ENCODE measurements at regions not wholly inside any gene's neighbourhood (a gene's known extent, or its start where the extent isn't known, plus 50 kb on each side); places are given as distances from the start of the nearest gene placed in this dataset.

DNA sequence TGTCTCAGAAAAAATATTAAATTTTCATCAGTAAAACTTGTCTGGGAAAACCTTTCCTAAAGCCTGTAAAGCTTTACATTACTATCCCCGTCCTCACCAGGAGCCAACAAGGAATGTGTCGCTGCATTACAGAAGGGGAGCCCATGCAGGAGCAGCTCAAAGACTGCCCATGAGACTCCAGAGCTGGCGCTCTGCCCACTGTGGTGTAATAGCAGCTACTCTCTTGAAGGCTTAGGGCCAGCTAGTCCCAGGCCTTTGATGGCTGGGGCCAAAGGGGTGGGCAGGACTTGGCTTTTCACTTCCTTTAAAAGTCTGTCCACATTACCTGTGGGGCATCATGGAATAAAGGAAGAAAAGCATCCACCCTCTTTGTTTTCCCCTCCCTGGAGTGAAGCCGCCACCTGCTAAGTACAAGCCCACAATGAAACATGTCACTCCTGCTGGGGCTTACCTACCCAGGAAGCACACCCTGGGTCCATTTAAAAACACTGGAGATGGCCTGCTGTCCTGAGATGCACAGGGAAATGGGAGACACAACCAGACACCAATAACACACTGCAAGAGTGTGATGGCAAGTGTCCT is 150.7 kb downstream of the ADAMTS15 start:
- ATAC-seq (ENCODE audit: low read depth) = no peak
- TF ChIP-seq, protein P1, sequence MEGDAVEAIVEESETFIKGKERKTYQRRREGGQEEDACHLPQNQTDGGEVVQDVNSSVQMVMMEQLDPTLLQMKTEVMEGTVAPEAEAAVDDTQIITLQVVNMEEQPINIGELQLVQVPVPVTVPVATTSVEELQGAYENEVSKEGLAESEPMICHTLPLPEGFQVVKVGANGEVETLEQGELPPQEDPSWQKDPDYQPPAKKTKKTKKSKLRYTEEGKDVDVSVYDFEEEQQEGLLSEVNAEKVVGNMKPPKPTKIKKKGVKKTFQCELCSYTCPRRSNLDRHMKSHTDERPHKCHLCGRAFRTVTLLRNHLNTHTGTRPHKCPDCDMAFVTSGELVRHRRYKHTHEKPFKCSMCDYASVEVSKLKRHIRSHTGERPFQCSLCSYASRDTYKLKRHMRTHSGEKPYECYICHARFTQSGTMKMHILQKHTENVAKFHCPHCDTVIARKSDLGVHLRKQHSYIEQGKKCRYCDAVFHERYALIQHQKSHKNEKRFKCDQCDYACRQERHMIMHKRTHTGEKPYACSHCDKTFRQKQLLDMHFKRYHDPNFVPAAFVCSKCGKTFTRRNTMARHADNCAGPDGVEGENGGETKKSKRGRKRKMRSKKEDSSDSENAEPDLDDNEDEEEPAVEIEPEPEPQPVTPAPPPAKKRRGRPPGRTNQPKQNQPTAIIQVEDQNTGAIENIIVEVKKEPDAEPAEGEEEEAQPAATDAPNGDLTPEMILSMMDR (IDR thresholded peaks at IDR 0.05) = no peak
- H3K27ac Mint-ChIP-seq = no peak overlapping the region
- intact Hi-C loops (cut with micrococcal nuclease) = no loop called here
- no peaks in the 10 kb centered on the region for H3K4me1 Mint-ChIP-seq
- CTCF ChIA-PET = no interaction called here
- no peaks in the 10 kb centered on the region for H3K9me3 Mint-ChIP-seq
- H3K27me3 Mint-ChIP-seq = no peaks in the 10 kb centered on the region
- no peaks in the 10 kb centered on the region for H3K36me3 Mint-ChIP-seq (ENCODE audit: low read depth)
- no peak overlapping the region for H3K4me3 Mint-ChIP-seq
- POLR2A ChIA-PET = no interaction called here
- DNase-seq = no peak

DNA sequence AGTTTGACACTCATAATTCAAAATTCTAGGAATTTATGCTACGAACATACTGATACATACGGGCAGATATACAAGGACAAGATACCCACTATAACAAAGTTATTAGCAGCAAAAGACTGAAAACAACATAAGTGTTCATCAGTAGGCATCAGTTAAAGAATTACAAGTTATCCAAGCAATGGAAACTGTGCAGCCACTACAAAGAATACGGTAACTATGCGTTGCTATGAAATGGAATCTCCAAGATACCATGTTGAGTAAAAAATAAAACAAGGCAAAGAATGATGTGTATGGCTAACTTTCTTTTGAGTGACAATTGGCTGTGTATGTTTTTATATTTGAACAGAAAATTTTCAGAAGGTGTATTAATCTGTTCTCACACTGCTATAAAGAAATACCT is 151.7 kb downstream of the ADAMTS15 start:
- Mint-ChIP-seq H3K4me3 (no peak overlapping the region), H3K27me3 (no peaks in the 10 kb centered on the region), H3K4me1 (no peaks in the 10 kb centered on the region), H3K9me3 (no peaks in the 10 kb centered on the region), H3K27ac (no peak overlapping the region), H3K36me3 (ENCODE audit: low read depth) (no peaks in the 10 kb centered on the region)
- intact Hi-C loops (cut with micrococcal nuclease) = no loop called here
- POLR2A ChIA-PET = no interaction called here
- ATAC-seq (ENCODE audit: low read depth) (no peak), DNase-seq (no peak)
- TF ChIP-seq, protein P1 (IDR thresholded peaks at IDR 0.05) = no peak
- CTCF ChIA-PET = no interaction called here

- CTCF ChIA-PET = no interaction called here
Measured at GRCh38 chr11:130600616-130601015, 152.2 kb downstream of the ADAMTS15 start.

GRCh38 chr11:130601141-130601540 is 152.7 kb downstream of the ADAMTS15 start:
- DNase-seq = no peak
- POLR2A ChIA-PET = no interaction called here
- TF ChIP-seq, protein P1 (IDR thresholded peaks at IDR 0.05) = no peak
- H3K27ac Mint-ChIP-seq = no peak overlapping the region
- H3K27me3 Mint-ChIP-seq = peaks cover 2% of the 10 kb centered on the region
- H3K36me3 Mint-ChIP-seq (ENCODE audit: low read depth) = no peaks in the 10 kb centered on the region
- no peak overlapping the region for H3K4me3 Mint-ChIP-seq
- CTCF ChIA-PET = no interaction called here
- intact Hi-C loops (cut with micrococcal nuclease) = no loop called here
- no peak for ATAC-seq (ENCODE audit: low read depth)
- H3K4me1 Mint-ChIP-seq = no peaks in the 10 kb centered on the region
- no peaks in the 10 kb centered on the region for H3K9me3 Mint-ChIP-seq

More at GRCh38 chr11:130600616-130601015, 152.2 kb downstream of the ADAMTS15 start:
- POLR2A ChIA-PET = no interaction called here
- ATAC-seq (ENCODE audit: low read depth) = no peak
- no peaks in the 10 kb centered on the region for H3K27me3 Mint-ChIP-seq
- H3K9me3 Mint-ChIP-seq = no peaks in the 10 kb centered on the region
- no peaks in the 10 kb centered on the region for H3K4me1 Mint-ChIP-seq
- no peaks in the 10 kb centered on the region for H3K36me3 Mint-ChIP-seq (ENCODE audit: low read depth)
- H3K27ac Mint-ChIP-seq = no peak overlapping the region
- DNase-seq = no peak
- TF ChIP-seq, protein P1 (IDR thresholded peaks at IDR 0.05) = no peak
- intact Hi-C loops (cut with micrococcal nuclease) = no loop called here
- no peak overlapping the region for H3K4me3 Mint-ChIP-seq

- Mint-ChIP-seq H3K4me3 (no peak overlapping the region), H3K9me3 (no peaks in the 10 kb centered on the region), H3K27me3 (peaks cover 3% of the 10 kb centered on the region), H3K27ac (no peak overlapping the region), H3K4me1 (no peaks in the 10 kb centered on the region), H3K36me3 (ENCODE audit: low read depth) (no peaks in the 10 kb centered on the region)
- DNase-seq = no peak
- ATAC-seq (ENCODE audit: low read depth) = no peak
- TF ChIP-seq, protein P1 (IDR thresholded peaks at IDR 0.05) = no peak
- POLR2A ChIA-PET = no interaction called here
- intact Hi-C loops (cut with micrococcal nuclease) = no loop called here
- CTCF ChIA-PET = no interaction called here
Measured at GRCh38 chr11:130601764-130602460, 153.5 kb downstream of the ADAMTS15 start.

Measured in activated B cell treated with CpG ODN at 0.5 μM for 24 hours (primary cell).